H9 (cell line): ENCODE measurements at regions not wholly inside any gene's neighbourhood (a gene's known extent, or its start where the extent isn't known, plus 50 kb on each side); places are given as distances from the start of the nearest gene placed in this dataset.

ENCODE experiments used
- DNase-seq: peaks from one replicate; pipeline ENCODE4 v3.0.0-alpha.2; 2017
- H2AFZ ChIP-seq: one replicate; pipeline ENCODE4 v1.6.1; 2013; ENCODE audit warnings: mild to moderate bottlenecking, low read length, control low read depth, moderate library complexity
- H2AK5ac ChIP-seq: 2 replicates; pipeline ENCODE4 v1.6.1; 2013; ENCODE audit warnings: low read length, control low read depth, mixed read lengths; ENCODE audit not compliant: insufficient read length
- H2BK120ac ChIP-seq: one replicate; pipeline ENCODE4 v1.6.1; 2013; ENCODE audit warnings: low read depth, mild to moderate bottlenecking, low read length, control low read depth, inconsistent platforms; ENCODE audit not compliant: poor library complexity, severe bottlenecking
- H2BK12ac ChIP-seq: 2 replicates; pipeline ENCODE4 v1.6.1; 2013; ENCODE audit warnings: low read length, control low read depth, mixed read lengths, low read depth; ENCODE audit not compliant: insufficient read length
- H2BK15ac ChIP-seq: 2 replicates; pipeline ENCODE4 v1.6.1; 2013; ENCODE audit warnings: low read depth, low read length, control low read depth
- H2BK20ac ChIP-seq: one replicate; pipeline ENCODE4 v1.6.1; 2013; ENCODE audit warnings: low read depth, mild to moderate bottlenecking, low read length, control low read depth, inconsistent platforms; ENCODE audit not compliant: poor library complexity, severe bottlenecking
- H2BK5ac ChIP-seq: 2 replicates; pipeline ENCODE4 v1.6.1; 2013; ENCODE audit warnings: low read length, control low read depth, mixed read lengths; ENCODE audit not compliant: insufficient read length
- H3K14ac ChIP-seq: 2 replicates; pipeline ENCODE4 v1.6.1; 2013; ENCODE audit warnings: low read length, control low read depth; ENCODE audit not compliant: insufficient read depth
- H3K18ac ChIP-seq: 2 replicates; pipeline ENCODE4 v1.6.1; 2013; ENCODE audit warnings: low read depth, mild to moderate bottlenecking, mixed read lengths, low read length, control low read depth; ENCODE audit not compliant: insufficient read length
- H3K23ac ChIP-seq: 2 replicates; pipeline ENCODE4 v1.6.1; 2013; ENCODE audit warnings: low read length, control low read depth, mixed read lengths, low read depth; ENCODE audit not compliant: insufficient read length
- H3K23me2 ChIP-seq: 2 replicates; pipeline ENCODE4 v1.6.1; 2013; ENCODE audit warnings: low read depth, mild to moderate bottlenecking, mixed read lengths, low read length, control low read depth; ENCODE audit not compliant: insufficient read length, poor library complexity, severe bottlenecking
- H3K27ac ChIP-seq: 2 replicates; pipeline ENCODE4 v1.5.1; 2013; ENCODE audit warnings: low read length, control low read depth, mixed read lengths, low read depth; ENCODE audit not compliant: insufficient read length
- H3K27me3 ChIP-seq: 2 replicates; pipeline ENCODE4 v1.6.1; 2013; ENCODE audit warnings: low read length, control low read depth, inconsistent platforms; ENCODE audit not compliant: insufficient read depth
- H3K4ac ChIP-seq: 2 replicates; pipeline ENCODE4 v1.6.1; 2013; ENCODE audit warnings: low read depth, mild to moderate bottlenecking, control low read depth, inconsistent platforms, low read length, moderate library complexity
- H3K4me1 ChIP-seq: 2 replicates; pipeline ENCODE4 v1.6.1; 2013; ENCODE audit warnings: low read length, control low read depth, inconsistent platforms; ENCODE audit not compliant: insufficient read depth
- H3K4me2 ChIP-seq: 2 replicates; pipeline ENCODE4 v1.6.1; 2013; ENCODE audit warnings: low read length, control low read depth, mixed read lengths; ENCODE audit not compliant: insufficient read length, insufficient read depth
- H3K56ac ChIP-seq: 2 replicates; pipeline ENCODE4 v1.6.1; 2013; ENCODE audit warnings: low read depth, mild to moderate bottlenecking, mixed read lengths, low read length, control low read depth; ENCODE audit not compliant: insufficient read length
- H3K79me1 ChIP-seq: 2 replicates; pipeline ENCODE4 v1.6.1; 2013; ENCODE audit warnings: low read depth, mild to moderate bottlenecking, moderate library complexity, low read length, control low read depth, inconsistent platforms; ENCODE audit not compliant: insufficient read depth, poor library complexity, severe bottlenecking
- H3K79me2 ChIP-seq: 2 replicates; pipeline ENCODE4 v1.6.1; 2013; ENCODE audit warnings: low read length, control low read depth, inconsistent platforms; ENCODE audit not compliant: insufficient read depth
- H3K9ac ChIP-seq: 2 replicates; pipeline ENCODE4 v1.6.1; 2013; ENCODE audit warnings: low read length, control low read depth, mixed read lengths; ENCODE audit not compliant: insufficient read length; ENCODE audit errors: extremely low read depth
- H3K9me3 ChIP-seq: one replicate; pipeline ENCODE4 v1.6.1; 2013; ENCODE audit warnings: low read depth, low read length, inconsistent platforms; ENCODE audit not compliant: control insufficient read depth
- H3T11ph ChIP-seq: one replicate; pipeline ENCODE4 v1.6.1; 2013; ENCODE audit warnings: mild to moderate bottlenecking, low read length, control low read depth, inconsistent platforms
- H4K20me1 ChIP-seq: one replicate; pipeline ENCODE4 v1.6.1; 2013; ENCODE audit not compliant: control insufficient read depth, insufficient read length, insufficient read depth
- H4K5ac ChIP-seq: 2 replicates; pipeline ENCODE4 v1.6.1; 2013; ENCODE audit warnings: low read depth, mild to moderate bottlenecking, mixed read lengths, low read length, control low read depth; ENCODE audit not compliant: insufficient read length
- H4K8ac ChIP-seq: replicated peaks from 2 replicates; pipeline ENCODE4 v1.6.1; 2013; ENCODE audit warnings: low read length, control low read depth, mixed read lengths, low read depth; ENCODE audit not compliant: insufficient read length
- H4K91ac ChIP-seq: 2 replicates; pipeline ENCODE4 v1.6.1; 2013; ENCODE audit warnings: low read depth, mild to moderate bottlenecking, moderate library complexity, mixed read lengths, low read length, control low read depth; ENCODE audit not compliant: insufficient read length
- H3K27ac Mint-ChIP-seq, 3 experiments: 2 replicates in 2 of 3; 3 replicates in 1 of 3; pipeline ENCODE4 v1.8.0; 2020 to 2021; ENCODE audit warnings: mixed read lengths in 3 of 3, mild to moderate bottlenecking in 1 of 3, moderate library complexity in 1 of 3
- H3K27me3 Mint-ChIP-seq: 2 replicates; pipeline ENCODE4 v1.8.0; 2021; ENCODE audit warnings: low read depth, mild to moderate bottlenecking, moderate library complexity, mixed read lengths
- H3K36me3 Mint-ChIP-seq, 3 experiments: 2 replicates in 2 of 3; 3 replicates in 1 of 3; pipeline ENCODE4 v1.8.0; 2020 to 2021; ENCODE audit warnings: low read depth in 3 of 3, mixed read lengths in 3 of 3; ENCODE audit not compliant: insufficient read depth in 1 of 3
- H3K4me1 Mint-ChIP-seq, 2 experiments: 2 replicates each; pipeline ENCODE4 v1.8.0; 2020; ENCODE audit warnings: mixed read lengths in 2 of 2
- H3K4me3 Mint-ChIP-seq, 2 experiments: 2 replicates in 1 of 2; 3 replicates in 1 of 2; pipeline ENCODE4 v1.8.0; 2020 to 2021; ENCODE audit warnings: mild to moderate bottlenecking in 2 of 2, mixed read lengths in 2 of 2, moderate library complexity in 1 of 2
- H3K9me3 Mint-ChIP-seq, 2 experiments: 2 replicates in 1 of 2; 3 replicates in 1 of 2; pipeline ENCODE4 v1.8.0; 2020; ENCODE audit warnings: mild to moderate bottlenecking in 2 of 2, mixed read lengths in 2 of 2, moderate library complexity in 1 of 2
- CTCF ChIP-seq: fragments of 200-600 bp; sonication (generic); conservative IDR thresholded peaks from 3 replicates; pipeline ENCODE4 v1.8.0; 2021; ENCODE audit warnings: antibody characterized with exemption, mild to moderate bottlenecking
- WGBS: extraction: QIAGEN DNeasy Blood & Tissue Kit; methylation state at CpG from one replicate; pipeline ENCODE4 v1.1.7; 2013; ENCODE audit warnings: missing lambda C conversion rate, low lambda C conversion rate, mixed read lengths; ENCODE audit not compliant: insufficient read length; ENCODE audit errors: extremely low coverage; 5-methylcytosine and 5-hydroxymethylcytosine counted together

GRCh38 chr4:159434871-159435241 is 332.0 kb downstream of the RAPGEF2 start:
- H4K20me1 ChIP-seq: no peaks in the 10 kb centered on the region
- WGBS: no CpG with 5 or more reads among the region's 8 CpGs
- H4K8ac ChIP-seq: no peak overlapping the region
- H3K79me2 ChIP-seq: no peaks in the 10 kb centered on the region
- TF ChIP-seq CTCF: no peak
- H3K4me1 ChIP-seq: no peaks in the 10 kb centered on the region
- no peaks in the 10 kb centered on the region for H3K4me1 Mint-ChIP-seq
- no peak overlapping the region for H3K14ac ChIP-seq
- H3K27ac Mint-ChIP-seq: peak overlapping the region in 1 of 3 experiments; percentile 38; a peak in 1 of 7 replicates
- H3K36me3 Mint-ChIP-seq: no peaks in the 10 kb centered on the region
- no peak overlapping the region for H2AK5ac ChIP-seq
- H2BK20ac ChIP-seq: no peak overlapping the region
- H3K27me3 ChIP-seq: no peaks in the 10 kb centered on the region
- no peak overlapping the region for H2AFZ ChIP-seq
- H2BK15ac ChIP-seq: no peak overlapping the region
- no peak overlapping the region for H4K91ac ChIP-seq
- no peak overlapping the region for H3K4me3 Mint-ChIP-seq
- no peaks in the 10 kb centered on the region for H3K79me1 ChIP-seq
- no peaks in the 10 kb centered on the region for H3K9me3 ChIP-seq
- H3K4ac ChIP-seq: no peak overlapping the region
- no peak overlapping the region for H4K5ac ChIP-seq
- no peaks in the 10 kb centered on the region for H3K9me3 Mint-ChIP-seq
- H3K23ac ChIP-seq: no peak overlapping the region
- H3T11ph ChIP-seq: no peak overlapping the region
- H2BK5ac ChIP-seq: no peak overlapping the region
- no peaks in the 10 kb centered on the region for H3K23me2 ChIP-seq
- no peak overlapping the region for H3K18ac ChIP-seq
- peaks cover 2% of the 10 kb centered on the region; the same call in 1 of the 2 replicates for H3K27me3 Mint-ChIP-seq
- H3K9ac ChIP-seq: no peak overlapping the region
- H3K56ac ChIP-seq: no peak overlapping the region
- no peak overlapping the region for H2BK12ac ChIP-seq
- H2BK120ac ChIP-seq: no peak overlapping the region
- H3K27ac ChIP-seq: no peak overlapping the region
- DNase-seq: no peak
- no peak overlapping the region for H3K4me2 ChIP-seq
